ENCODE measurements at regions not wholly inside any gene's neighbourhood (a gene's known extent, or its start where the extent isn't known, plus 50 kb on each side); places are given as distances from the start of the nearest gene placed in this dataset.

GRCh38 chr18:51811883-51812282 is 528.1 kb upstream of the DCC start:
- TF ChIP-seq, protein P1, sequence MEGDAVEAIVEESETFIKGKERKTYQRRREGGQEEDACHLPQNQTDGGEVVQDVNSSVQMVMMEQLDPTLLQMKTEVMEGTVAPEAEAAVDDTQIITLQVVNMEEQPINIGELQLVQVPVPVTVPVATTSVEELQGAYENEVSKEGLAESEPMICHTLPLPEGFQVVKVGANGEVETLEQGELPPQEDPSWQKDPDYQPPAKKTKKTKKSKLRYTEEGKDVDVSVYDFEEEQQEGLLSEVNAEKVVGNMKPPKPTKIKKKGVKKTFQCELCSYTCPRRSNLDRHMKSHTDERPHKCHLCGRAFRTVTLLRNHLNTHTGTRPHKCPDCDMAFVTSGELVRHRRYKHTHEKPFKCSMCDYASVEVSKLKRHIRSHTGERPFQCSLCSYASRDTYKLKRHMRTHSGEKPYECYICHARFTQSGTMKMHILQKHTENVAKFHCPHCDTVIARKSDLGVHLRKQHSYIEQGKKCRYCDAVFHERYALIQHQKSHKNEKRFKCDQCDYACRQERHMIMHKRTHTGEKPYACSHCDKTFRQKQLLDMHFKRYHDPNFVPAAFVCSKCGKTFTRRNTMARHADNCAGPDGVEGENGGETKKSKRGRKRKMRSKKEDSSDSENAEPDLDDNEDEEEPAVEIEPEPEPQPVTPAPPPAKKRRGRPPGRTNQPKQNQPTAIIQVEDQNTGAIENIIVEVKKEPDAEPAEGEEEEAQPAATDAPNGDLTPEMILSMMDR (IDR thresholded peaks at IDR 0.05) = no peak
- TF ChIP-seq POLR2A (IDR thresholded peaks at IDR 0.05; ENCODE audit: low read depth) (no peak), POLR2AphosphoS5 (IDR thresholded peaks at IDR 0.05) (no peak)

Data from esophagus muscularis mucosa (tissue), 3 donors.